ENCODE measurements at regions not wholly inside any gene's neighbourhood (a gene's known extent, or its start where the extent isn't known, plus 50 kb on each side); places are given as distances from the start of the nearest gene placed in this dataset.

DNA sequence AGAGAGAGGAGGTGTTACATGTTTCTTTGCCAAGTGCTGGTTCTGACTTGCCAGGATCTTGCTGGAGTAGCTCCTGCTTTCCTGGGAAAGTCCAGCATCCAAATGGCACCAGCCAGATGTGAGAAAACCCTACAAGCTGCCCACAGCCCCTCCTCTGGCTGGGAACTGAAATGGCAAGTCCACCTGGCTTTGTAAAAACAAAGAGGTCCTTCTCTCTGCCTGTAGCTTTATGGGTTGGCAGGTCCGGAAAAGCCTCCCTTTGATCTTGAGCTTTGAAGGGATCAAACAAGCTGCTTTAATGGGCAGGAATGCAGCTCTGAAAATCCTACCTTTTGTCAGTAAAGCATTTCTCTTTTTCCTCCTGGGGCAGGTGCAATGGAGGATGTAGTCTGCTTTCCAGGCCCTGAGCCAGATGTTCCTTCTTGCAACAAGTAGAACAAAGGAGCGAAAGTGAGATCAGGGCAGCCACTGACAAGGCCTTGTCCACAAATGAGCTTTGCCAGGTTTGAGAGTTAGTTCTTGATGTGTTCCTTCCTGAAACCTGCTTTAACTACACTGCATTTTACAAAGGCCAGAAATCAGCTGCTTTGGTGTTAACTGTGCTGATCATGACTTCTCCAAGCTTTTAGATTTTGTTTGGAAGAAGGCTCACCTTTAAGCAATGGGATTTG, 456.7 kb downstream of the ZNF608 start:
- TF ChIP-seq POLR2A (IDR thresholded peaks at IDR 0.05): no peak
- TF ChIP-seq, protein P1, sequence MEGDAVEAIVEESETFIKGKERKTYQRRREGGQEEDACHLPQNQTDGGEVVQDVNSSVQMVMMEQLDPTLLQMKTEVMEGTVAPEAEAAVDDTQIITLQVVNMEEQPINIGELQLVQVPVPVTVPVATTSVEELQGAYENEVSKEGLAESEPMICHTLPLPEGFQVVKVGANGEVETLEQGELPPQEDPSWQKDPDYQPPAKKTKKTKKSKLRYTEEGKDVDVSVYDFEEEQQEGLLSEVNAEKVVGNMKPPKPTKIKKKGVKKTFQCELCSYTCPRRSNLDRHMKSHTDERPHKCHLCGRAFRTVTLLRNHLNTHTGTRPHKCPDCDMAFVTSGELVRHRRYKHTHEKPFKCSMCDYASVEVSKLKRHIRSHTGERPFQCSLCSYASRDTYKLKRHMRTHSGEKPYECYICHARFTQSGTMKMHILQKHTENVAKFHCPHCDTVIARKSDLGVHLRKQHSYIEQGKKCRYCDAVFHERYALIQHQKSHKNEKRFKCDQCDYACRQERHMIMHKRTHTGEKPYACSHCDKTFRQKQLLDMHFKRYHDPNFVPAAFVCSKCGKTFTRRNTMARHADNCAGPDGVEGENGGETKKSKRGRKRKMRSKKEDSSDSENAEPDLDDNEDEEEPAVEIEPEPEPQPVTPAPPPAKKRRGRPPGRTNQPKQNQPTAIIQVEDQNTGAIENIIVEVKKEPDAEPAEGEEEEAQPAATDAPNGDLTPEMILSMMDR (IDR thresholded peaks at IDR 0.05): no peak

Data from lower leg skin (tissue), 3 donors.